Non-pigmented ciliary epithelial cell (primary cell): ENCODE measurements at regions not wholly inside any gene's neighbourhood (a gene's known extent, or its start where the extent isn't known, plus 50 kb on each side); places are given as distances from the start of the nearest gene placed in this dataset.
A peak's percentile ranks its signal among the peaks of the same experiment; 100 is the strongest.
"Not testable (repeated sequence)": the region's sequence is repeated elsewhere in the genome, so short reads cannot be mapped to it uniquely, and the experiment has no call there.

Source experiments
- DNase-seq: peaks from one replicate; pipeline ENCODE4 v3.0.0-alpha.2; 2010; ENCODE audit warnings: low read depth

DNA sequence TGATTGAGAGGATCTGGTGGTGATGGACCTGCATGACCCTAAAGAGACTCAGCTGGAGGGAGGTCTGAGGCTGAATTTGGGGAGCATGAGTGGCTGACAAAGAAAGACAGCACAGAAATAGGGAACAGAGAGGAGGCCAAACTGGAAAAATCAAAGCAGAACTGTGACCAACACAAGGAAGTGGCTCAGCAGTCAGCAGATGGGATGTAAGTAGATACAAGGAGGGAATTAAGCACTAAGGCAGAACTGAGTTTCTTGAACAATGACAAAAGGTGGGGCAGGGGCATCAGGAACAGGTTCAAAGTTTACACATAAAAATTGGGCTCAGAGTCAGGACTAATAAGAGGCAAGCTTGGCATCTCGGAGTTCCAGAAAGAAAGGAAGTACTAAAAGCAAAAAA lies 144.3 kb upstream of the KLF3 start:
- DNase-seq: no peak

DNA sequence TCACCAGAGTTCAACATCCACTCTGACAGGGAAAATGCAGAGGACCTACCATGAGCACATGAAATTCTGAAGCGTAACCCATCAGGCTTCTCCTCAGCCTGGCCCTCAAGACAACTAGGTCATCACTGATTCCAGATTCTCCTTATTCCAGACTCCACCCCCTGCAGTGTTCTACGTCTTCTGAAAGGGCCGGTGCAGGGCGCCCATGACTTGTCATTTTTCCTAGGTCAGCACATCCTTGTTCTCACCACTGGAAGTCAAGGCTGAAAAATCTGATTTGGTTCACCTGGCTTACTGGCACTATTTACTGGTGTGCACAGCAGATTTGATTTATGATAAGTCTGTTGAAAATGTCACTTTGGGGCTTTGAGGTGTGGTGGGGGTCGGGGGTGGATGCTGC lies 140.9 kb upstream of the KLF3 start:
- no peak for DNase-seq

DNA sequence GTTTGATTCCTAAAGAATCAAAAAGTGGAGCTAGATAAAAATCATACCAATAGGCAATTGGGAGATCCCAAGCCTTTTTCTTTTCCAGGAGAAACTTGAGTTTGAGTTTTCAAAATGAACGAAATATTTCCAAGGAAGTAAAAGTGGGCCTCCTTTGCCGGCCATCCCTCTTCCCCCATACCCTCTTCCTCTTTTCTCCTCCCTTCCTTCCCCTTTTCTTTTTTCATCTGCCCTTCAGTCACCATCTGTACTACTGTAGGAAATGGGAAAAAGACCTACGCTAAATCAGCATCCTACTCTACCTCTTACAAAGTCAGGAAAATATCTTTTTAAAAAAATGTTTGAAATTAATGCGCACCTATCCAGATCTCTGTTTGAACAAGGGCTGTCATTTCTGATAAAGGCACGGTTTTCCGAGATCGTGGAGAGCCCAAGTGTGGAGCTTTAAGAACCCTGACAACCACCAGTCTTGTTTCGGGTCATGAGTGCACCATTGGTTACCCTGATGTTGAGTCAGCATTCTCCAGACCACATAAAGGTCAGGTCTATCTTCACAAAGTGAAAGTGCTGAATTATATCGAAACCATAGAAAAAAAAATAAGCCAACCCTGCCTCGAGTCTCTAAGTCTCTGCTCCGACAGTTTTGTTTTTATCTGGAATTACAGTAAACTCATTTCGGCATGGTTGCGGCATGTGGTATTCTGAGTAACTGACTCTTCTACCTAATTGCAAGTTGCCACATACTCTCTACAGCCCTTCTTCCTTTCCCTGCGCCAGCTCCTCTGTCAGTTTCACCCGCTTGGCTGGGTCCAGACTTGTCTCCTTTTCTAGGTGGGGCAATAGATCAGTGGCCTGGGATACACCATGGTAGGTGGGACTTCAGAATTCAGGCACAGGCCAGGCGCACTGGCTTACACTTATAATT lies 140.2 kb upstream of the KLF3 start:
- no peak for DNase-seq

DNA sequence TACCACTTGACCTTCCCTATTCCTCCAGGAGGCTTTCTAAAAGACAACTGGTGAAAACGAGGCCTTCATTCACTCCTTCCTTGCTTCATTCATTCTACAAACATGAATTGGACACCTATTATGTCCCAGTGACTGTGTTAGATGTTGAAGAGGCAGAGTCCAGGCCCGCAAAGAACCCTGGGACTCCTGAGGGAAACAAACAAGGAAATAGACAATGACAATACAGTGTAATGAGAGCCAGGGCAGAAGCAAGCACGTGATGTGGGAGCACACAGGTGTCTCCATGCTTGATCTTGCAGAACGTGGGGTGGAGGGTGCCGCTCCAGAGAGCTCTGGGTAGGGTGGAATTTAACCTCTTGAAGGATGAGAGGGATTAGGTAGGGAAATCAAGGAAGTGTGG lies 137.6 kb upstream of the KLF3 start:
- DNase-seq: no peak

DNA sequence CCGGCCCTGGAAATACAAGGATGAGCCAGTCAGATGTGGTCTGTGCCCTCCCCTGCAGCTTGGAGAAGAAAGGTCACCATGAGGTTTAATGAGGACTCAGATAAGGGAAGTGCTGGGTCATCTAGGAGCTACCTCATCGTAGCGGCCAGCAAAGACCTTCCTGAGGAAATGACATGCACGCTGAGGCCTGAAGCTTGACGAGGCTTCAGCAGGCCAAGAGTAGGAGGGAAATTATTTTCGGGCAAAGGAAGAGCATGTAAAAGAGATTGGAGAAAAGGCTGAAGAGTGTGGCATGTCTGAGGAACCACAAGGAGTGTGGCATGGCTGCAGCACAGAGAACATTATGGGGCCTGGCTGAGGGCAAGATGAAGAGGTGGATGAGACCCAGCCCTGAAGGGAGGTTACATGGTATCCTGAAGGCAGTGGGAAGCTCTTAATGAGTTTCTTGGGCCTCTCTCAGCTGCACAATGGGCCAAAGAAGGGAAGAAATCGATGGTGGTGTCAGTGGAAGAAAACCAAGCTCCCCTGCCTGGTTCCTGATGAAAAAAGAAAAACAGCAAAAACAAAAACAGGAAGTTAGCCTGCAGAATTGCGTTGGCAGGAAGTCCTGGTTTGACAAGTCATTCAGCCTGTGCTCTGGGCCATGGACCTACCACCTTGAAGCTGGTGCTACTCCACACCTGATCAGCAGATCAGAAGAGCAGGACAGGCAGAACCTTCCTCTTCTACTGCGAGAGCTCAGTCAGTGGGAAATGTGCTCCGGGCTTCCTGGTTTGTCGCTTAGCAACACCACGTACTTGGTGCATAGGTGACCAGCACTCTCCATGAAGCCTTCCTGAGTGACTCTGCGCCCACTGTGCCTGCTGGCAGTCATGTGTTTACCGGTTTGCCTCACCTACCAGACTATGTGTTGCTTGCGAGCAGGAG lies 134.5 kb upstream of the KLF3 start:
- DNase-seq: no peak

DNA sequence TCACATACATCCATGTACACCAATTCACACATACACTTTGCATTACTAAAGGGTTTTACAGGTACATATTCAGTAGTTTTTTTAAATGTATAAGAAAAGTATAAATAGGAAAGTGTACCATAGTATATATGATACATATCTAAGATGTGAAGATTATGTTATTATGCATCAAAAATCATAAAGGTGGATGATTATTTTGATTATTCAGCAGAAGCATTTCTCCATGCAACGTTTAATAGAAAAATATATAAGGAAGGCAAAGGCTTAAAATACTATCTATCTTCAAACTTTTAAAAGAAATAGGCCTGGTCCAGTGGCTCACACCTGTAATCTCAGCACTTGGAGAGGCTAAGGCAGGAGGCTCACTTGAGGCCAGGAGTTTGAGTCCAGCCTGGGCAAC lies 133.5 kb upstream of the KLF3 start:
- DNase-seq: no peak

DNA sequence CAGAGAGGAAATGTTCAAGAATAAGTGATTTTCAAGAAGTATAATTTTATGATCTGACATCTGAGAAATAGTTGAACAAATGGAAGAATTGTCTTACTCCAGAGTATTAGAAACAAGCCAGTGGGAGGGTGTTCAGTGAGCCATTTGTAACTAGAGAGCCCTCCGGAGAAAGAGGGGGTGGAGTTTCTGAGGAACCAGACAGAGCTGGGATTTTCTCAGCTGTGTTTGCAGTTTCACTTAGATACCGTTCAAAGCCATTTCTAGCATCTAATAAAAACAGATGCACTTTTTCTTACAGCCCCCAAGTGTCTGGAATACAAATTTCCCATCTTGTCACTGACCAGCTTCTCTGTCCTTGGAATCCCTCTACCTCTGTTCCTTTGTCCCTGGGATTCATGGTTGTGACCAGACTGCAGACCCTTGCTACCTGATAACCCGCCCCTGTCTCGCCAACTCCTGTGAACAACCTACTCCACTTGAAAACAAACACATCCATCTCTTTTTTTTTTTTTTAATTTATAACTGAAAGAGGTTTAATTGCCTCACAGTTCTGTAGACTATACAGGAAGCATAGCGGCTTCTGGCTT lies 132.8 kb upstream of the KLF3 start:
- DNase-seq: peak; percentile 6

DNA sequence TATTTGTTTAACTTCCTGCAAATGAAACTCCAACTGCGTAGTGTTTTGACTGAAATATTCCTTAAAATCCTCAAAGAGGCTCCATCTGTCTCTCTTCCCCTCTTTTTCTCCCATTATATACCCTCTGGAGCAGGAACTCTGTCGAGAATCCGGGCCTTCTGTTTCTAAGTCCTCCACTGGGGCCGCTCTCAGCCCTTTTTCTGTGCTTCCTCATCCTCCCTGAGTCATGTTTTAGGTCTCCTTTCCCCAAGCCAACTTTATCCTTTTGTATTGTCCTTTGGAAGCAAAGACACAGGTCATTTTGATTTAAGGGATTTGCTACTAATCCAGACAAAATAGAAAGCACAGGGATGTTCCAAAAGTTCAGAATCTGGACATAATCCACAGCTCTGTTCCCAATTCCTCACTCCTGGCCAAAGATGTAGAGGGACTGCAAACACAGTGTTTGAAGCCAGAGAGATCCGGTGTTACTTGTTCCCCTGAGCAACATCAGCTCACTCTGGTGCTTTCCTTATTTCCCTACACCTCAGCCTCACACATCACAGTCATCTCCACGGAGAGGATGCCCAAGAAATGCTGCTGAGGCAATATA lies 131.0 kb upstream of the KLF3 start:
- DNase-seq: no peak

DNA sequence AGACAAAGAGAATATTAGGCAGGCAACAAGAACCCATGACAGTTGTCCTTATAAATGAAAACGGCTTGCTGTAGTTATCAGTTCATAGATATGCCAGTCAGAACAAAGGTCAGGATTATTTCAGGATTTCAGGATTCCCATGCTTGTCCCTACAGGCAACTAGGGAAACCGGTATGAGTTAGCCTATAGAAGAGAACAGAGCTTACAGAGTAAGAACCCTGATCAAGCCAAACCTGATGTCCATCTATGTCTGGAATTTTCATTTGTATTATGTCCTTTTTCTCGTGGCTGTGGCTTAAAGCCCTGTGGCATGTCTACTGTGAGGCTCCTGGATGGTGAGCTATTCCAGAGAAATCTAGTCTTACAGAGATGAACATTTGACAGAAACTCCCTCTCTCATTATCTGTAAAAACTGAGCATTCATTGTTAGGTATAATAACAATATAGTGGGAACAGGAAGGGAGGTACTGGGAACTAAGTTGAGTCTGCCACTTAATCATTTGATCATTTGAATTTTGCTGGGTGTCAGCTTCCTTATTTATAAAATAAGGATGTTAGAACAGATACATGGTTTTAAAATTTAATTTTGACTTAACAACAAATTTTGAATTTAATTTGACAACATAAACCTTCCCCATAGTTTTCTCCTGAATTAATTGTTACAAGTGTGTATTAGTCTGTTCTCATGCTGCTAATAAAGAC lies 129.5 kb upstream of the KLF3 start:
- DNase-seq: no peak

DNA sequence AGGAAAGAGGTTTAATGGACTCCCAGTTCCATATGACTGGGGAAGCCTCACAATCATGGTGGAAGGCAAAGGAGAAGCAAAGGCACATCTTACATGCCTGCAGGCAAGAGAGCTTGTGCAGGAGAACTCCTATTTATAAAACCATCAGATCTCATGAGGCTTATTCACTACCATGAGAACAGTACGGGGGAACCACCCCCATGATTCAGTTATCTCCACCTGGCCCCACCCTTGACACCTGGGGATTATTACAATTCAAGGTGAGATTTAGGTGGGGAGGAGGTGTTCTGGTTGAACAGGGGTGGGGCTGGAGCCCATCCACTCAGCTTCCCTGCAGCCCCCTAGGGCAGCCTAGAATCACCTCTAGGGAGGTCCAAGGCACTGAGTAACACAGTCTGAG lies 128.9 kb upstream of the KLF3 start:
- DNase-seq: not testable (repeated sequence)

DNA sequence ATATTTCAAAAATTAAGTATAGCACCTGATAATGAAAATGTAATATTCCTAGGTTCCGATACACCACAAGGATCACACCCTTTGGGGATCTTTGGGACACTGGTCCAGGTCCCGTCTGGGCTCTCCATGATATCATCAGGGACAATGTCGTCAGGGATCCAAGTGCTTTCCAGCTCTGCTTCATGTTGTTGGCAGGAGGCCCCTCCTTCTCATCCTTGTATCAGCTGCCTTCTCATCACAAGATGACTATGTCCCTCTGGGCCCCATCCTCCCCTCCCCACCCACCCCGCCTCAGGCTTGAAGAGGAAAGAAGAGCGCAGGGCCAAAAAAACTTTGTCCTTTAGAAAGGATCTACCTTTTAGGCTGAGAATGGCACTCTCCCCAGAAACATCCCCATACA lies 128.3 kb upstream of the KLF3 start:
- no peak for DNase-seq

DNA sequence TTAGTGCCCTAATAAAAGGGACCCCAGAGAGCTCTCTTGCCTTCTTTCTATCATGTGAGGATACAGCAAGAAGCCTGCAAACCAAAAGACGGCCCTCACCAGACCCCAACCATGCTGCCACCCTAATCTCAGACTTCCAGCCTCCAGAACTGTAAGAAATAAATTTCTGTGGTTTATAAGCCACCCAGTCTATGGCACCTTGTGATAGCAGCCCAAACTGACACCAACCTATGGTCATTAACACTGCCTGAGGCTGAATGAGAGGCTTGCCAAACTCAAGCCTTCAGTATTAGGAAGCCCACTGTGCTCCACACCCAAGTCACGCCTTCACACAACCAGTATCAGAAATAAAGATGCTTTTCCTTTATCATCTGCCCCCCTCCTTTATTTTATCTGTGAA lies 127.3 kb upstream of the KLF3 start:
- no peak for DNase-seq

DNA sequence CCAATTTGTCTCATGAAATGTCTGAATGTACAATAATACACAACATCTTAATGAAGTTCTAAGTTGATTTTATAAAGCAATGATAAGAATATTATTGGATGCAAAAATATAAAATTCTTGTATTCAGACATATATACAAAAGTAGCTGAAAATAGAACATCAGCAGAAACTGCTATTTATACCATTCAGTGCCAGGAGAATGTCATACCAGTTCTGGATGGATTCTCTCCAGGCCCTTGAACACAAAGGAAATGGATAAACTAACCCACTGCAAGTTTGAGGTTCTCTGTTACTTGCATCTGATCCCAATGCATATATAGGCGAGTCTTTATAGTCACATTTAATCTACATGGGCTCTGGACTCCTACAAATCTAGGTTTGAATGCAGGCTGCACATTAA lies 126.3 kb upstream of the KLF3 start:
- DNase-seq: no peak

DNA sequence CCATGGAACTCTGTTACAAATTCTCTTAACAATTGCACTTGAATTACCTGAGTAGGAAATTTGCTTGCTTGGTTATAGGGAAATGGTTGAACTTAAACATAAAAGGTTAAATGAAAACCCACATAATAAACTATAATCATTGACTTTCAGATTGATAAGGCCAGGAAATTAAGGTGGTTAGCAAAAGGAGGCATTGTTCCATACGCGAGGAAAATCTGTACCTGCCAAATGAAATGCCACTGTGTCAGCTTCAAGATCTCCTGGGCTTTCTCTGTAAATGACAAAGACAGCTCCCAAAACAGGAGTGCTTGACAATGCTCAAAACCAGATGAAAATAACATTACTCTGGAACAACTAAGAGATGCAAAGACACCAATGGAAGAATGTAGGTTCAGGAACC lies 125.5 kb upstream of the KLF3 start:
- DNase-seq: no peak

DNA sequence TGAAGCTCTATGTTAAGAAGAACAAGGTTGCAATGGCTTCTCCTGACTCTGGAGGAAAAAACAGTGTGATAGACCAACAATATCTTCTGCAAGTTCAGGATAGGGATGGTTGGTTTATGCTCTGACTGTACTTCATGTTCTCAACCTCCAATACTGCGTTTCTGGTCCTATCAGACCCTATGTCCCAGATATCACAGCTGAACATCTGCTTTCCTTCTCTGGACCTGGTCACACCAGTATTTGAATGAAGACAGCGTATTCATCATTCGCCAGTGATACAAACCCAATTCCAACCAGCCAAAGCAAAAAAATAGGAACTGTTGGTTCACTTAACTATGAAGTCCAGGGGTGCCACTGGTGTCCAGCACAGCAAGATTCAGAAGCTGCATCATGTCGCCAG lies 124.5 kb upstream of the KLF3 start:
- DNase-seq: no peak

DNA sequence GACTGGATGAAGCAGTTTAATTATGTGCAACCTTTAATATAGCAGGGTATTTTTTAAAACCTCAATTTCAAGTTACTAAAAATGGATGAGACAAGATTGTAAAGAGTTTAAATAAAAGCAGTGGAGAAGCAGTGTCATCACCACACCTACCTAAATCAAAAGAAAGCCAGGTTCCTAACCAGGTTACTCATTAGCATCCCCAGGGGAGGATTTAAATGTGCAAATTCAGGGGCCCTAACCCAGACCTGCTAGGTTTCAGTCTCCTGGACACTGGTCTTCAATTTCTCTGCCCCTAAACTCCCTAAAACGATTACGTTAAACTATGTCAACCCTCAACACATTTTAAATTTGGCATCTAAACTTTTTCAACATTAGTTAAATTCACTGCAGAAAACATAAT lies 116.9 kb upstream of the KLF3 start:
- DNase-seq: no peak

DNA sequence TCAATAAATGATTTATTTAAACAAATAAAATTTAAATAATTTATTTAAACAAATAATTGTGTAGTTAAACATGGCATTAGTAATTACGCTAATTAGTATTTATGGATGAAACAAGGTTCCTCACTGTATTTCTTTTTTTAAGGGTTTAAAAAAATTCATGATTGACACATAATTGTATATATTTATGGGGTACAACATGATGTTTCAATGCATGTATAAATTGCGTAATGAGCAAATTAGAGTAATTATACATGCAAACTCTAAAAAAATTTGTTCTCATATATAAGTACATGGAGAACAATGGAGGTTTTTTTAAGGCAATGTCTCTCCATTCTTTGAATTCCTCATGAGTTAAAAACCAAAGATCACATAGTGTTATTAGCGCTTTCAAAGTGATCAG lies 115.7 kb upstream of the KLF3 start:
- DNase-seq: no peak

DNA sequence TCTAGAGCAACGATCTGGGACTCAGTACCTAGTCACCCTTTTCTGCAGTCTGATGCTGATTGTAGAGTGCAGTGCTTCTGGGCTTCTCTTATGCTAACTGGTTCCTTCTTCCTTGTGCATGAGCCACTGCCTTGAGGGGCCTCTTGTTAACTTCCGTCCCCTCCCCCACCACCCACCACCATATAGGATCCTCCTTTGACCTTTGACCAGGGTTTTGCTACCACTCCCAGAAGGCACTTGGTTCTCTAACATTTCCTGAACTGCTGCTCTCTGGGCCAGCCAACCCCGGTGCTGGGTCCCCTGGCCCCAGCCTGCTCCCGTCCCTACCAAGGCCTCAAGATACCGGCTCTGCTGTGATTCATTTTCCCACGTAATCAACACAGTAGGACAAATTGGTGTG lies 104.6 kb upstream of the KLF3 start:
- DNase-seq: no peak

DNA sequence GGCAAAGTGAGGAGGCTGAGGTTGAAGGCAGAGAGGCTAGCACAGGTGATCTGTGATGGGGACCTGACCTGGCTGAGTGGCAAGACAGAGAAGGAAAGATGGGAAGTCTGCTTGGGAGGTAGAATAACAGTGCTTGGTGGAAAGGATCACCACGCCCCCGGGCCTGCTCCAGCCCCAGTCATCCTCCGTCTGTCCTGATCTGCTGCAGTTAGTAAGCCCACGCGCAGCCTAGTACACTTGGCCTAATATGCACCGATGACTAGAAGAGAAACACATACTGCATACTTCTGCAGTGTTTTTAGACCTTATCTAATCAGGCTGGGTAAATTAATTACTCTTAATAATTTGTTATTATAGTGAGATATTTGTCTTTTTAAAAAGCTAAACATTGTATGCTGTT lies 103.7 kb upstream of the KLF3 start:
- DNase-seq: no peak

DNA sequence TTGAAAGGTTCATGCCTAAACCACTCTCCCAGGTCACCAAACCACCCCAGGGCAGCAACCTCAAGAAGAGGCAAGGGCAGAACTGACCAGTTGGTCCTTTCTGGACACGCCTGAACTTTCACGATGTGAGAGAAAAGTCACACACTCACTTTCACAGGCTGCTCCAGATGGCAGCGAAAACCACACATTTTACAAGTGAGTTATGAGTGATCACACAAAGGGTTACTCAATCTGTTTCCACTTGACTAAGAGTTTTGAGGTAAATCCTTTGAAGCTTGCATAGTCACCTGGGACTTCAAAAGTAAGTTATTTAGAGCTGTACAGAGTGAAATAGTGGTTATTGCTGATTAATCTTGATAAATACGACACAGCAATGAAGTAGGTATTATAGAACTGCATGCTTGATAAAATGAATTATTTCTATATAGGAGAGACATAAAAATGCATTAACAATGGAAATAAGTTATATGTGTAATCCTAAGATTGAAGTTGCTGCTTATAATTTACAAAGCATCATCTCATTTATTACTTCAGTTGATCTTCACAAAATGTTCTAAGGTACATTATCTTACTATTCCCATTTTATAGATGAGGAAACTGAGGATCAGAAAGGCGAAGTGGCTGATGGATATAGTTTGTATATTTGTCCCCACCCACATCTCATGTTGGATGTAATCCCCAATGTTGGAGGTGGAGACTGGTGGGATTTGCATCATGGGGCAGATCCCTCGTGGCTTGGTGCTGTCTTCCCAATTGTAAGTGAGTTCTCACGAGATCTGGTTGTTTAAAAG lies 103.0 kb upstream of the KLF3 start:
- no peak for DNase-seq

DNA sequence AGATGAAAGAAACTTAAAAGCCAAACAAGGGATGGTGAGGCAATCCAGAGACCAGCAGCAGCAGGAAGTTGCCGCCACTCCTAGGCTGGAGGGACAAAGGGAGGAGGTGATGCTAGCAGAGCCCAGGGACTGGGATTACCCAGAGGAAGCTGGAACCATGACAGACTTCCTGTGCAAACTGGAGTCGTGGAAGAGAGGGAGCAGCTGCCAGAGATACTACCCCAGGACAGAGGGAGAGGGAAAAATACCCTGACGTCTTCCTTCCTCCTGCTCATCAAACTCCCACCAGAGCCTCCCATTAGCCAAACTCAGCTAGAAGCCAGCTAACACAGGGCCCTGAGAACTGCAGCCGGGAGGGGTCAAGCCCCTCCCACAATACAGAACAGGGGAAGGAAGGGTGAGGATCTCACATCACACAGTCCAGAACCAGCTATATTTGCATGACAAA lies 101.2 kb upstream of the KLF3 start:
- no peak for DNase-seq
